Large intestine (tissue), 3 donors: ENCODE measurements at regions not wholly inside any gene's neighbourhood (a gene's known extent, or its start where the extent isn't known, plus 50 kb on each side); places are given as distances from the start of the nearest gene placed in this dataset.

Experiments
- DNase-seq, 2 donors: peaks; one replicate each; pipeline versions ENCODE4 v3.0.0 to v3.0.0-alpha.2; 2013
- H3K27ac ChIP-seq: one replicate; pipeline ENCODE4 v1.5.1; 2013; ENCODE audit warnings: low read length
- H3K27me3 ChIP-seq: 2 replicates; pipeline ENCODE4 v1.6.1; 2013; ENCODE audit warnings: low read length; ENCODE audit not compliant: control insufficient read depth, insufficient read depth
- H3K36me3 ChIP-seq: 2 replicates; pipeline ENCODE4 v1.6.1; 2013; ENCODE audit warnings: low read length; ENCODE audit not compliant: control insufficient read depth, insufficient read depth
- H3K4me1 ChIP-seq: one replicate; pipeline ENCODE4 v1.6.1; 2013; ENCODE audit warnings: low read length; ENCODE audit not compliant: control insufficient read depth, insufficient read depth
- H3K4me3 ChIP-seq: one replicate; pipeline ENCODE4 v1.5.1; 2013; ENCODE audit warnings: low read length
- H3K9me3 ChIP-seq: one replicate; pipeline ENCODE4 v1.6.1; 2013; ENCODE audit warnings: mild to moderate bottlenecking, low read depth, low read length, moderate library complexity; ENCODE audit not compliant: control insufficient read depth
- WGBS: methylation state at CpG from one replicate; pipeline ENCODE4 v1.1.5; 2013; ENCODE audit warnings: low lambda C conversion rate; ENCODE audit not compliant: insufficient coverage; 5-methylcytosine and 5-hydroxymethylcytosine counted together

DNA sequence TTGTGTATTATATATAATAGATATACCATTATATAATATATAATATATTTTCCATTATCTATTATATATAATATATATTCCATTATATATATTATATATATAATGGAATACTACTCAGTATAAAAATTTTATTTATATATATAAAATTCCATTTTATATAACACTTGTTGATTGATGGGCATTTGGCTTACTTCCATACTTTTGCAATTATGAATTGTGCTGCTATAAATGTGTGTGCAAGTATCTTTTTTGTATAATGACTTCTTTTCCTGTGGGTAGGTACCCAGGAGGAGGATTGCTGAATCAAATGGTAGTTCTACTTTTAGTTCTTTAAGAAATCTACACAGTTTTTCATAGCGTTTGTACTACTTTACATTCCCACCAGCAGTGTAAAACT, 1211.1 kb downstream of the NCAM2 start:
- no peak overlapping the region for H3K27ac ChIP-seq
- no peaks in the 10 kb centered on the region for H3K36me3 ChIP-seq
- no peak overlapping the region for H3K4me3 ChIP-seq
- no peaks in the 10 kb centered on the region for H3K4me1 ChIP-seq
- WGBS = 100% methylated on average over 1 of the region's 1 CpG
- peaks cover 4% of the 10 kb centered on the region for H3K9me3 ChIP-seq
- DNase-seq = no peak
- no peaks in the 10 kb centered on the region for H3K27me3 ChIP-seq

DNA sequence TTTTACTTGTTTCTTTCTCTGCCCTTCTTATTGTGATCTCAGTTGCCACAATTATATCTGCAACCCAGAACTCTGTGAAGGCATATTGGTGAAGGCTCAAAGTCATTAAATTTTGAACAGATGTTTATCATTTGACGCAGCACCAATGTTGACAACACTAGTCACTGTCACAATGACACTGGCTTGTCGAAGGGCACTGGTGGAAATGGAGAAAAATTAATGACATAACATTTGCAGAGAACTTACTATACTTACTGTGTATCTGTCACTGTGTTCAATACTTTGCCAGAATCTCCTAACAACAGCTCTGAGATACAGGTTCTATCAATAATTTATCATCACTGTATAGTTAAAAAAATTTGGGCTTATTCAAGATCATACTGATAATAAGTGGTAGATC, 1213.7 kb downstream of the NCAM2 start:
- WGBS = 80% methylated on average over 1 of the region's 2 CpGs
- Histone ChIP-seq H3K4me3 (no peak overlapping the region), H3K27me3 (no peaks in the 10 kb centered on the region), H3K27ac (no peak overlapping the region), H3K4me1 (no peaks in the 10 kb centered on the region), H3K36me3 (no peaks in the 10 kb centered on the region), H3K9me3 (peaks cover 4% of the 10 kb centered on the region)
- DNase-seq = no peak

DNA sequence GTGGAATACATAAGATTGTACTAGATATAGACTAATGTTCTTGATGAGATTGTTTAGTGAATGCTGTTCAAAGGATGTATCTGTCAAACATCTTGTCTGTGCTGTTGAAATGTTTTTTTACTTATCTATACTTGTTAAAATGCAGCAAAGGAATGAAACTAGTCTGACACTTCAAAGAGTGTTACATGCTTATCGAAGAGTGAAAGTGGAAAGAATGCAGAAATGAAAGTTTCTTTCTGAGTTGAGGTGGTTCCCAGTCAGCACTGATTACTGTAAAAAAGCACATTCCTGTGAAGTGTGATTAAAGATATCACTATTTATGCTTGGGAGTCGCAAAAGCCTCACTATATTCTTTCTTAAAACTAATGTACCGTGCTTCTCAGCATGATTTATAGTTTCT, 1225.2 kb downstream of the NCAM2 start:
- Histone ChIP-seq H3K27ac (no peak overlapping the region), H3K4me1 (no peaks in the 10 kb centered on the region), H3K27me3 (no peaks in the 10 kb centered on the region), H3K4me3 (no peak overlapping the region), H3K36me3 (no peaks in the 10 kb centered on the region), H3K9me3 (no peaks in the 10 kb centered on the region)
- 67% methylated on average over 2 of the region's 3 CpGs for WGBS
- DNase-seq = no peak

DNA sequence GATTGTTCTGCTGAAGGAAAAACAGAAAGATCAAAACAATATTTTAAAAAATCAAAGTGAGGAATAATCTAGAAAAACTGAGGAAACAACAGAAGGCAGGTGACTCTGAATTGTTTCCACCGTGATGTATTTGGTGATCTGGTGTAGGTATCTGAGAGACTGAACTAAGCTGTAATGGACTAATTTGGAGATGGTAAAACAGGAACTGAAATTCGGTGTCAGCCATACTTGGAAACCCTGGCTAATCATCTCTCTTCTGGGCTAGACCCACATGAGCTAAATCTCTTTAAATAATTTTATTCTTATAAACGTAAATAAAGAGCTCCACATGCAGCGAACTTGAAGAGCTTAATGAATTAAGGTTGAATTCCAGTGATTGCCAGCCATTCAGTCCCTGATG, 1226.1 kb downstream of the NCAM2 start:
- Histone ChIP-seq H3K9me3 (no peaks in the 10 kb centered on the region), H3K4me3 (no peak overlapping the region), H3K27me3 (no peaks in the 10 kb centered on the region), H3K36me3 (no peaks in the 10 kb centered on the region), H3K27ac (no peak overlapping the region), H3K4me1 (no peaks in the 10 kb centered on the region)
- 90% methylated on average over 2 of the region's 4 CpGs for WGBS
- no peak for DNase-seq

DNA sequence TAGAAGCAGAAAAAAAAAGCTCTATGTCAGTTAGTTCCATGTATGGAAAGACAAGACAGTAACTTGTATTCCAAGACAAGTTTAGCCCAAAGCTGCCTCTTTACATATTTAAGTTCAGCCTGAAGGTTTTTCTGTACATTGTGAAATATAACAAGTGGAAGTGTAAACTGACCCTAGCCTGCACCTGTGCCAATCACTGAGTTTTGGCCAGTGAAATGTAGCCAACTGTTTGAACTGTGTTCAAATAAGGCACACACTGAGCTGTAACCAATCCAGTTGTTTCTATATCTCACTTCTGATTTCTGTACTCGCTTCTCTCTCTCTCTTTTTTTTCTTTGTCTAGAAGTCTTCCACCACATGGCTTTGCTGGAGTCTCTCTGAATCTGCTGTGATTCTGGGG, 1227.1 kb downstream of the NCAM2 start:
- H3K36me3 ChIP-seq = no peaks in the 10 kb centered on the region
- no peaks in the 10 kb centered on the region for H3K4me1 ChIP-seq
- H3K27me3 ChIP-seq = no peaks in the 10 kb centered on the region
- DNase-seq = no peak
- no peak overlapping the region for H3K4me3 ChIP-seq
- WGBS = 88% methylated on average over 1 of the region's 1 CpG
- H3K27ac ChIP-seq = no peak overlapping the region
- H3K9me3 ChIP-seq = no peaks in the 10 kb centered on the region

DNA sequence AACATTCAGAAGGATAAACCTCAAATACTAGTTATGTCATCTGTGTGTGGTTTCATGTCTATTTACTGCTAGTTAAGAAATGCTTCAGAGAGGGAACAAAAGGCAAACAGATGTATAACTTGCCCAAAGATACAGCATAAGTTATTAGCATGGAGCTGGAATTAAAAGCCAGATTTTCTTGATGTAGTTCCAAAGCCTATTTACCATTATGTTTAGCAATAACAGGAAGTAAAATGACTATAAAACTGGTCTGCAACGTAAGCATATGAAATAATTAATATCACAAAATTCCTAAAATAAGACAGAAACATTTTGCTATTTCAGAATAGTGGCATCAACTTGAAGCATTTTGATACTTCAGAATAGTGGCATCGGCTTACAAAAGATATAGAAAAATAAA, 1232.8 kb downstream of the NCAM2 start:
- H3K4me1 ChIP-seq = no peaks in the 10 kb centered on the region
- DNase-seq = no peak

DNA sequence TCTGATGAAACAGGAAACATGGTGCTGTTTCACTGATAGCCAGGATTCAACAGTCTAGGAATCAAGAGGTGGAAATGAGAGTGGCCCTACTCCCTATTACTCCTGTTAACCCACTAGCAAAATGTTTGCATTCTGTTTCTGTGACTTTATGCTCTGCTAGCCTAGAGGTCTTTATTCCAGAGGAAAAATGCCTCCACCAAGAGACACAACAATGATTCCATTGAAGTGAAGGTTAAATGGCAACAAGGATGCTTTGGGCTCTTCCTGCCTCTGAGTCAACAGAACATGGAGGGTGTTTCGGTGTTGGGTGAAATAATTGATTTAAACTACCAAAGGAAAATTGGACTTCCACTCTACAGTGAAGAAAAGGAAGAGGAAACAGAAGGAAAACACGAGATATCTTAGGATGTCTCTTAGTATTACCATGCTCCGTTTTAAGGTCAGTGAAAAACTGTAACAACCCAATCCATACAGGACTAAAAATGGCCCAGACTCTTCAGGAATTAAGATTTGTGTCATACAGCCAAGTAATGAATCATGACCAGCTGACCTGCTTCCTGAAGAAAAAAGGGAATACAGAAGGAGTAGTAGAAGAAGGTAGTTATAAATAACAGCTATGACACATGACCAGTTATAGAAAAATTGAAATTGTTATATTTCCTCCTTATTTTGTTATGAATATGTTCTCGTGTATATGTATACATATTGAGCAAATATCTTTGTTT, 1237.8 kb downstream of the NCAM2 start:
- H3K36me3 ChIP-seq = no peaks in the 10 kb centered on the region
- H3K27me3 ChIP-seq = no peaks in the 10 kb centered on the region
- WGBS = 100% methylated on average over 1 of the region's 4 CpGs
- no peak overlapping the region for H3K4me3 ChIP-seq
- H3K27ac ChIP-seq = no peak overlapping the region
- H3K9me3 ChIP-seq = peaks cover 2% of the 10 kb centered on the region
- DNase-seq = no peak
- H3K4me1 ChIP-seq = no peaks in the 10 kb centered on the region

More for the DNA sequence above, 1232.8 kb downstream of the NCAM2 start:
- H3K36me3 ChIP-seq = no peaks in the 10 kb centered on the region
- 95% methylated on average over 2 of the region's 2 CpGs for WGBS
- H3K4me3 ChIP-seq = no peak overlapping the region
- no peaks in the 10 kb centered on the region for H3K9me3 ChIP-seq
- H3K27me3 ChIP-seq = no peaks in the 10 kb centered on the region
- no peak overlapping the region for H3K27ac ChIP-seq

DNA sequence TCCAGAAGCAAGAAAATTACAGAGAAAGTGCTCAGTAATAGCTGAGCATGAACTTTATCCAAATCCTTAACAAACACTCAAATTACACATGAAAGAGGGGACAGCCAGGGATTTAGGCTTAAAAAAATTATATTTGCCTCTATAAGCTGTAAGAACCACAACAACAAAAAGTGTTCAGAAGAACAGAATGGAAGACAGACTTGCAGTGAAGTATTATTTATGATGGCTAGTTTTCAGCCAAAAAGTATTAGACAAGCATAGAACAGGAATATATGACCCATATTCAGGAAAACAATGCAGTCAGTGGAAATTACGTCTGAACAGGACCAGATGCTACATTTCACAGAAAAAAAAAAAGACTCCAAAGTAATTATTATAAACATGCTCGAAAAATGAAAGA, 1246.3 kb downstream of the NCAM2 start:
- no peak overlapping the region for H3K27ac ChIP-seq
- DNase-seq = no peak
- H3K4me3 ChIP-seq = no peak overlapping the region
- H3K9me3 ChIP-seq = no peaks in the 10 kb centered on the region
- no peaks in the 10 kb centered on the region for H3K27me3 ChIP-seq
- H3K36me3 ChIP-seq = no peaks in the 10 kb centered on the region
- WGBS = 80% methylated on average over 2 of the region's 2 CpGs
- no peaks in the 10 kb centered on the region for H3K4me1 ChIP-seq

DNA sequence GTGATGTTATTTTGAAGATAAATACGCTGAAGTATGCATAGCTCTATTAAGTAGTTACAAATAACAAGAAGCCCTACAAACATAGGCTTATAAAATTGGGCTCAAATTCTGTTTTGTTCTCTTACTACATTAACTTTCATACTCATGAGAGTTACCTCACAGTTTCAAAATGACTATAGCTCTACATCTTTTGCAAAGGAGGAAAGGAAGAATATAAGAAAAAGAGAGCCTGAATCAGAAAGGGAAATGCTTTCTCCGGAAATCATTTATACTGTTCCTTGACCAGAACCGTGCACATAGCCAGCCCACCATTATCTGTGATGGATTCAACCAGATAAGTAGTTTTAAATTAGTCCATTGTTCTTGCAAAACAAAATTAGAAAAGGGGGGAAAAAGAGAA, 1252.1 kb downstream of the NCAM2 start:
- WGBS = 81% methylated on average over 2 of the region's 3 CpGs
- no peak overlapping the region for H3K4me3 ChIP-seq
- no peak for DNase-seq
- H3K9me3 ChIP-seq = no peaks in the 10 kb centered on the region
- no peaks in the 10 kb centered on the region for H3K4me1 ChIP-seq
- H3K27me3 ChIP-seq = no peaks in the 10 kb centered on the region
- H3K27ac ChIP-seq = no peak overlapping the region
- H3K36me3 ChIP-seq = no peaks in the 10 kb centered on the region

DNA sequence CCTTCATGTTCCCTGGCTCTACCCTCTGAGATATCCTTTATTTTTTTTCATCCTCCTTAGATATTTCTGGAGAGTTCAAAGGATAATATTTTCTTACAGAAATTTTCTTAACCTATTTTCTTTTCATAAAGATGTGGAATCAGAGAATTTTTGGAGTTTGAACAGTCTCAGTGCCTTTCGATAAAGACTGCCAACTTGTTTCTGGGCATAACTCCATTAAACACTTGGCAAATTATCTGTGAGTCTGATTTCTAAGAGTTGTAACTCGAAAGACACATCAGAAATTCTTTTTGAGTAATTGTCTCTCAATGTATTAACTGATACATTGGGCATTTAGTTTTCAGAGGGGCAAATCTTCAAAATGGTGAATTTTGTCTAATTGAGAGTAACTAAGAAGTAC, 1255.6 kb downstream of the NCAM2 start:
- no peaks in the 10 kb centered on the region for H3K36me3 ChIP-seq
- no peak overlapping the region for H3K27ac ChIP-seq
- H3K4me3 ChIP-seq = no peak overlapping the region
- 100% methylated on average over 2 of the region's 2 CpGs for WGBS
- no peaks in the 10 kb centered on the region for H3K9me3 ChIP-seq
- H3K27me3 ChIP-seq = no peaks in the 10 kb centered on the region
- no peaks in the 10 kb centered on the region for H3K4me1 ChIP-seq
- DNase-seq = no peak

DNA sequence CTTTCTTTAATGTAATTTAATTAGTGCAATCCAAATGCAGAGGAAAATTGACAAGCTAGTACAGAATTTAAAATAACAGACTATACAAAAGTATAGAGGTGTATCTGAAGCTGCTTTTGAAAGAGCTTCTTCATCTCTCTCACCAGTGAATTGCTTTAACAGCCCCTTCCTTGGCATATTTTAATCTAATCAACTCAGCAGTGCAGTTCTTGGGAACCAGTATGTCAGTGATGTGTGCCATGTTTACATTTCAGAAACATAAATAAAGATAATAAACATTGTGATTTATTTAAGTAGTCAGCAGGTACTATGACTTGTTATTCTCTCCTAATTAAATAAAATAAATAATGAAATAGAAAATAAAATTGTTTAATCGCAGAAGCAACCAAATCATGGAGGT, 1260.6 kb downstream of the NCAM2 start:
- no peaks in the 10 kb centered on the region for H3K4me1 ChIP-seq
- no peaks in the 10 kb centered on the region for H3K36me3 ChIP-seq
- H3K27ac ChIP-seq = no peak overlapping the region
- H3K27me3 ChIP-seq = no peaks in the 10 kb centered on the region
- WGBS = 83% methylated on average over 1 of the region's 1 CpG
- no peaks in the 10 kb centered on the region for H3K9me3 ChIP-seq
- DNase-seq = no peak
- no peak overlapping the region for H3K4me3 ChIP-seq
